Transverse colon (tissue), 4 donors: ENCODE measurements at regions not wholly inside any gene's neighbourhood (a gene's known extent, or its start where the extent isn't known, plus 50 kb on each side); places are given as distances from the start of the nearest gene placed in this dataset.

Source experiments
- DNase-seq: peaks from one replicate; pipeline ENCODE4 v3.0.0-alpha.2; 2019
- H3K27ac ChIP-seq, 4 donors: fragments of 200-600 bp; sonication (generic); 2 replicates each; pipeline ENCODE4 v1.5.1; 2016 to 2018; ENCODE audit warnings: inconsistent platforms in 4 of 4
- H3K27me3 ChIP-seq: fragments of 200-600 bp; sonication (generic); 2 replicates; pipeline ENCODE4 v1.5.1; 2017; ENCODE audit warnings: inconsistent platforms
- H3K36me3 ChIP-seq, 4 donors: fragments of 200-600 bp; sonication (generic); 2 replicates each; pipeline ENCODE4 v1.5.1; 2017 to 2019; ENCODE audit warnings: inconsistent platforms in 4 of 4
- H3K4me1 ChIP-seq, 4 donors: fragments of 200-600 bp; sonication (generic); 2 replicates each; pipeline ENCODE4 v1.5.1; 2017 to 2020; ENCODE audit warnings: inconsistent platforms in 4 of 4
- H3K4me3 ChIP-seq, 4 donors: fragments of 200-600 bp; sonication (generic); 1 replicate in 1 of 4; 2 replicates in 3 of 4; pipeline versions ENCODE4 v1.5.1 to v1.6.1; 2017 to 2019; ENCODE audit warnings: inconsistent platforms in 4 of 4
- H3K9me3 ChIP-seq, 2 donors: fragments of 200-600 bp; sonication (generic); 2 replicates each; pipeline ENCODE4 v1.5.1; 2017 to 2019; ENCODE audit warnings: inconsistent platforms in 2 of 2
- CTCF ChIP-seq, 5 experiments: fragments of 200-600 bp in 3 of 5; fragments of 450-650 bp in 2 of 5; sonication (generic) in 3 of 5; IDR thresholded peaks; 1 replicate in 2 of 5; 2 replicates in 3 of 5; pipeline ENCODE4 v1.5.1; 2016 to 2017; ENCODE audit warnings: antibody characterized with exemption in 5 of 5, inconsistent platforms in 3 of 5, mild to moderate bottlenecking in 2 of 5, moderate library complexity in 1 of 5
- EP300 ChIP-seq: sonication (generic); formaldehyde crosslinking; IDR thresholded peaks from one replicate; pipeline ENCODE4 v1.6.1; 2017; ENCODE audit warnings: antibody characterized with exemption, low read depth
- POLR2A ChIP-seq: fragments of 450-650 bp; IDR thresholded peaks from one replicate; pipeline ENCODE4 v1.6.1; 2016; ENCODE audit warnings: antibody characterized with exemption, mild to moderate bottlenecking, moderate library complexity
- POLR2AphosphoS5 ChIP-seq, 3 donors: sonication (generic); formaldehyde crosslinking; IDR thresholded peaks; one replicate each; pipeline ENCODE4 v1.6.1; 2016; ENCODE audit warnings: antibody characterized with exemption in 3 of 3
- WGBS, 2 donors: methylation state at CpG; one replicate each; pipeline ENCODE4 v1.1.5; 2018; ENCODE audit warnings: low coverage in 1 of 2; 5-methylcytosine and 5-hydroxymethylcytosine counted together
- in situ Hi-C, 4 donors: fragments of 200-750 bp; cut with MboI; loops; one replicate each; pipeline versions ENCODE4 v1.15.0 to v1.15.1; 2017; ENCODE audit warnings: low sequenced_read_pairs in 3 of 4, low pct_ligation_motif_present in 1 of 4, low pct_unique_long_range_greater_than_20kb in 1 of 4
- intact Hi-C: fragments of 100-400 bp; cut with DNase I; formaldehyde crosslinking; loops from one replicate; pipeline ENCODE4 v1.15.1; 2023; ENCODE audit warnings: low total_unique reads

- intact Hi-C loops (no loop called here), in situ Hi-C loops (no loop called here)
- H3K27me3 ChIP-seq, result no peaks in the 10 kb centered on the region
- TF ChIP-seq EP300, result no peak
- TF ChIP-seq POLR2AphosphoS5 (IDR thresholded peaks at IDR 0.05), result no peak
- no peak for TF ChIP-seq POLR2A
- TF ChIP-seq CTCF (IDR thresholded peaks at IDR 0.05), result no peak
- H3K27ac ChIP-seq, result no peak overlapping the region
- H3K9me3 ChIP-seq, result no peaks in the 10 kb centered on the region
- H3K4me3 ChIP-seq, result no peak overlapping the region
- WGBS, 2 donors, result 69 to 74% methylated on average over 2 of the region's 2 CpGs
- H3K4me1 ChIP-seq, result no peaks in the 10 kb centered on the region
- H3K36me3 ChIP-seq, result no peaks in the 10 kb centered on the region
- no peak for DNase-seq
These were observed 136.5 kb upstream of the PTCH1 start for GRCh38 chr9:95653246-95653645.

- Histone ChIP-seq H3K27ac (no peak overlapping the region), H3K4me3 (no peak overlapping the region), H3K9me3 (no peaks in the 10 kb centered on the region), H3K27me3 (no peaks in the 10 kb centered on the region), H3K36me3 (no peaks in the 10 kb centered on the region), H3K4me1 (no peaks in the 10 kb centered on the region)
- no peak for TF ChIP-seq POLR2AphosphoS5 (IDR thresholded peaks at IDR 0.05)
- TF ChIP-seq POLR2A, result no peak
- TF ChIP-seq EP300, result no peak
- no peak for TF ChIP-seq CTCF (IDR thresholded peaks at IDR 0.05)
- in situ Hi-C loops (no loop called here), intact Hi-C loops (no loop called here)
- DNase-seq, result no peak
- WGBS, 2 donors, result 58 to 85% methylated on average over 3 of the region's 3 CpGs
These were observed 133.9 kb upstream of the PTCH1 start for GRCh38 chr9:95650720-95651119.

- no peaks in the 10 kb centered on the region for H3K4me1 ChIP-seq
- no peak for DNase-seq
- H3K36me3 ChIP-seq, result no peaks in the 10 kb centered on the region
- no peak for TF ChIP-seq POLR2AphosphoS5 (IDR thresholded peaks at IDR 0.05)
- TF ChIP-seq CTCF (IDR thresholded peaks at IDR 0.05), result no peak
- TF ChIP-seq EP300, result no peak
- TF ChIP-seq POLR2A, result no peak
- no peak overlapping the region for H3K27ac ChIP-seq
- intact Hi-C loops, result no loop called here
- WGBS, 2 donors, result 77 to 78% methylated on average over 8 of the region's 8 CpGs
- no peaks in the 10 kb centered on the region for H3K9me3 ChIP-seq
- H3K27me3 ChIP-seq, result no peaks in the 10 kb centered on the region
- H3K4me3 ChIP-seq, result no peak overlapping the region
- in situ Hi-C loops, result no loop called here
These were observed 133.0 kb upstream of the PTCH1 start for GRCh38 chr9:95649801-95650213.

- Histone ChIP-seq H3K4me1 (no peaks in the 10 kb centered on the region), H3K9me3 (no peaks in the 10 kb centered on the region), H3K36me3 (no peaks in the 10 kb centered on the region), H3K4me3 (no peak overlapping the region), H3K27ac (no peak overlapping the region), H3K27me3 (no peaks in the 10 kb centered on the region)
- in situ Hi-C loops, result no loop called here
- no peak for TF ChIP-seq POLR2A
- TF ChIP-seq EP300, result no peak
- TF ChIP-seq POLR2AphosphoS5 (IDR thresholded peaks at IDR 0.05), result no peak
- TF ChIP-seq CTCF (IDR thresholded peaks at IDR 0.05), result no peak
- 88% methylated on average over 5 of the region's 5 CpGs; no CpG with 5 or more reads in 1 of the 2 donors for WGBS, 2 donors
- no peak for DNase-seq
- intact Hi-C loops, result no loop called here
These were observed 131.5 kb upstream of the PTCH1 start for GRCh38 chr9:95648225-95648624.
